ENCODE measurements at regions not wholly inside any gene's neighbourhood (a gene's known extent, or its start where the extent isn't known, plus 50 kb on each side); places are given as distances from the start of the nearest gene placed in this dataset.
A peak's percentile ranks its signal among the peaks of the same experiment; 100 is the strongest.

- no peak for DNase-seq (ENCODE audit: insufficient read length, low spot score)
- FAIRE-seq, result no peak
Measured at GRCh38 chr17:77375108-77375916, 234.5 kb downstream of the SEC14L1 start.

GRCh38 chr17:77375917-77376651 lies 235.3 kb downstream of the SEC14L1 start:
- FAIRE-seq (peak; percentile 70), DNase-seq (ENCODE audit: insufficient read length, low spot score) (no peak)

- no peak for FAIRE-seq
- no peak for DNase-seq (ENCODE audit: insufficient read length, low spot score)
Measured at GRCh38 chr17:77376795-77377709, 236.3 kb downstream of the SEC14L1 start.

- DNase-seq (ENCODE audit: insufficient read length, low spot score), result no peak
- no peak for FAIRE-seq
Measured at GRCh38 chr17:77377710-77378235, 237.0 kb downstream of the SEC14L1 start.

- DNase-seq (ENCODE audit: insufficient read length, low spot score) (no peak), FAIRE-seq (no peak)
Measured at GRCh38 chr17:77378318-77379064, 237.7 kb downstream of the SEC14L1 start.

GRCh38 chr17:77379065-77379428 lies 238.3 kb downstream of the SEC14L1 start:
- FAIRE-seq (no peak), DNase-seq (ENCODE audit: insufficient read length, low spot score) (no peak)

- FAIRE-seq (no peak), DNase-seq (ENCODE audit: insufficient read length, low spot score) (no peak)
Measured at GRCh38 chr17:77379832-77380231, 239.1 kb downstream of the SEC14L1 start.

- DNase-seq (ENCODE audit: insufficient read length, low spot score) (no peak), FAIRE-seq (no peak)
Measured at GRCh38 chr17:77380395-77381184, 239.8 kb downstream of the SEC14L1 start.

- DNase-seq (ENCODE audit: insufficient read length, low spot score) (no peak), FAIRE-seq (no peak)
Measured at GRCh38 chr17:77381185-77381700, 240.5 kb downstream of the SEC14L1 start.

- DNase-seq (ENCODE audit: insufficient read length, low spot score) (no peak), FAIRE-seq (no peak)
Measured at GRCh38 chr17:77381731-77382130, 241.0 kb downstream of the SEC14L1 start.

- FAIRE-seq (no peak), DNase-seq (ENCODE audit: insufficient read length, low spot score) (no peak)
Measured at GRCh38 chr17:77382356-77382911, 241.7 kb downstream of the SEC14L1 start.

GRCh38 chr17:77382966-77383612 lies 242.3 kb downstream of the SEC14L1 start:
- DNase-seq (ENCODE audit: insufficient read length, low spot score), result no peak
- no peak for FAIRE-seq

- DNase-seq (ENCODE audit: insufficient read length, low spot score) (no peak), FAIRE-seq (no peak)
Measured at GRCh38 chr17:77383613-77384608, 243.1 kb downstream of the SEC14L1 start.

- DNase-seq (ENCODE audit: insufficient read length, low spot score) (no peak), FAIRE-seq (no peak)
Measured at GRCh38 chr17:77385750-77386501, 245.2 kb downstream of the SEC14L1 start.

- DNase-seq (ENCODE audit: insufficient read length, low spot score), result no peak
- FAIRE-seq, result no peak
Measured at GRCh38 chr17:77386502-77387192, 245.9 kb downstream of the SEC14L1 start.

GRCh38 chr17:77387891-77388290 lies 247.1 kb downstream of the SEC14L1 start:
- FAIRE-seq, result no peak
- DNase-seq (ENCODE audit: insufficient read length, low spot score), result no peak
